IMR-90 (cell line): ENCODE measurements at regions not wholly inside any gene's neighbourhood (a gene's known extent, or its start where the extent isn't known, plus 50 kb on each side); places are given as distances from the start of the nearest gene placed in this dataset.

Source experiments
- BHLHE40 ChIP-seq: fragments of 150-350 bp; IDR thresholded peaks from 2 replicates; pipeline ENCODE4 v1.6.1; 2016; ENCODE audit warnings: mild to moderate bottlenecking, low read depth, low read length
- CHD1 ChIP-seq: IDR thresholded peaks from 2 replicates; pipeline ENCODE4 v1.6.1; 2012; ENCODE audit warnings: low read depth, low read length, improper control_type of control experiment
- CTCF ChIP-seq: conservative IDR thresholded peaks from 2 replicates; pipeline ENCODE4 v1.5.1; 2012; ENCODE audit warnings: mild to moderate bottlenecking, low read depth, low read length, improper control_type of control experiment
- FOS ChIP-seq: fragments of 150-350 bp; IDR thresholded peaks from 2 replicates; pipeline ENCODE4 v1.6.1; 2016; ENCODE audit warnings: low read depth, low read length
- MAFK ChIP-seq: IDR thresholded peaks from 2 replicates; pipeline ENCODE4 v1.6.1; 2012; ENCODE audit warnings: low read depth, low read length, improper control_type of control experiment
- MAZ ChIP-seq: IDR thresholded peaks from 2 replicates; pipeline ENCODE4 v1.6.1; 2012; ENCODE audit warnings: low read depth, mild to moderate bottlenecking, low read length, improper control_type of control experiment, moderate library complexity, borderline replicate concordance
- MXI1 ChIP-seq: IDR thresholded peaks from 2 replicates; pipeline ENCODE4 v1.6.1; 2012; ENCODE audit warnings: low read depth, mild to moderate bottlenecking, low read length, moderate library complexity, borderline replicate concordance
- NFE2L2 ChIP-seq: fragments of 150-350 bp; IDR thresholded peaks from 2 replicates; pipeline ENCODE4 v1.6.1; 2016; ENCODE audit warnings: low read depth, mild to moderate bottlenecking, low read length
- POLR2A ChIP-seq: IDR thresholded peaks from 2 replicates; pipeline ENCODE4 v1.6.1; 2012; ENCODE audit warnings: mild to moderate bottlenecking, low read depth, low read length
- RAD21 ChIP-seq: IDR thresholded peaks from 2 replicates; pipeline ENCODE4 v1.6.1; 2012; ENCODE audit warnings: low read length, improper control_type of control experiment
- RCOR1 ChIP-seq: IDR thresholded peaks from 2 replicates; pipeline ENCODE4 v1.6.1; 2012; ENCODE audit warnings: mild to moderate bottlenecking, low read length, improper control_type of control experiment; ENCODE audit not compliant: insufficient replicate concordance

- TF ChIP-seq CTCF (no peak), FOS (no peak), BHLHE40 (no peak), POLR2A (no peak), CHD1 (no peak), RAD21 (no peak), RCOR1 (no peak), MXI1 (no peak), MAZ (no peak), NFE2L2 (no peak), MAFK (peak; percentile 69)
Observed at GRCh38 chr18:72940509-72940908, 72.7 kb upstream of the NETO1 start.
